Vagina (tissue), 2 donors: ENCODE measurements at regions not wholly inside any gene's neighbourhood (a gene's known extent, or its start where the extent isn't known, plus 50 kb on each side); places are given as distances from the start of the nearest gene placed in this dataset.

Experiments
- DNase-seq, 2 donors: peaks; one replicate each; pipeline ENCODE4 v3.0.0-alpha.2; 2017; ENCODE audit errors: extremely low spot score in 2 of 2
- H3K27ac ChIP-seq: fragments of 200-600 bp; sonication (generic); one replicate; pipeline ENCODE4 v1.5.1; 2019
- H3K27me3 ChIP-seq: fragments of 200-600 bp; sonication (generic); one replicate; pipeline ENCODE4 v1.5.1; 2019
- H3K36me3 ChIP-seq, 2 donors: fragments of 200-600 bp; sonication (generic); one replicate each; pipeline ENCODE4 v1.5.1; 2017 to 2019
- H3K4me1 ChIP-seq: fragments of 200-600 bp; sonication (generic); one replicate; pipeline ENCODE4 v1.5.1; 2019
- H3K4me3 ChIP-seq, 2 donors: fragments of 200-600 bp; sonication (generic); 1 replicate in 1 of 2; 2 replicates in 1 of 2; pipeline ENCODE4 v1.5.1; 2016 to 2019
- H3K9me3 ChIP-seq: fragments of 200-600 bp; sonication (generic); one replicate; pipeline ENCODE4 v1.5.1; 2019
- CTCF ChIP-seq, 3 experiments: fragments of 450-650 bp in 2 of 3; fragments of 200-600 bp in 1 of 3; sonication (generic) in 1 of 3; IDR thresholded peaks; one replicate each; pipeline ENCODE4 v1.5.1; 2017 to 2019; ENCODE audit warnings: antibody characterized with exemption in 3 of 3, mild to moderate bottlenecking in 2 of 3, moderate library complexity in 2 of 3
- POLR2A ChIP-seq, 2 donors: fragments of 450-650 bp; IDR thresholded peaks; one replicate each; pipeline ENCODE4 v1.6.1; 2017; ENCODE audit warnings: antibody characterized with exemption in 2 of 2, mild to moderate bottlenecking in 2 of 2, moderate library complexity in 2 of 2
- POLR2AphosphoS5 ChIP-seq, 2 donors: sonication (generic); formaldehyde crosslinking; IDR thresholded peaks; one replicate each; pipeline ENCODE4 v1.9.0; 2017; ENCODE audit warnings: antibody characterized with exemption in 2 of 2, mild to moderate bottlenecking in 2 of 2, low read depth in 1 of 2; ENCODE audit not compliant: insufficient read depth in 1 of 2
- intact Hi-C: fragments of 100-400 bp; cut with DNase I; formaldehyde crosslinking; loops from one replicate; pipeline ENCODE4 v1.15.1; 2023

- peak in 1 of 2 donors; percentile 89 for DNase-seq
- no peaks in the 10 kb centered on the region for H3K36me3 ChIP-seq
- no peaks in the 10 kb centered on the region for H3K9me3 ChIP-seq
- H3K4me3 ChIP-seq: no peak overlapping the region
- no peak overlapping the region for H3K27ac ChIP-seq
- H3K4me1 ChIP-seq: no peaks in the 10 kb centered on the region
- no peaks in the 10 kb centered on the region for H3K27me3 ChIP-seq
- TF ChIP-seq POLR2AphosphoS5 (IDR thresholded peaks at IDR 0.05; ENCODE audit: insufficient read depth in 1 of 2, low read depth in 1 of 2): no peak
- intact Hi-C loops: no loop called here
Observed at GRCh38 chr22:48178536-48178935, 1416.1 kb downstream of the TBC1D22A start.

- H3K4me1 ChIP-seq: no peaks in the 10 kb centered on the region
- no peaks in the 10 kb centered on the region for H3K36me3 ChIP-seq
- H3K27me3 ChIP-seq: no peaks in the 10 kb centered on the region
- peak in 1 of 2 donors; percentile 61 for DNase-seq
- H3K27ac ChIP-seq: no peak overlapping the region
- H3K9me3 ChIP-seq: no peaks in the 10 kb centered on the region
- TF ChIP-seq POLR2AphosphoS5 (IDR thresholded peaks at IDR 0.05; ENCODE audit: insufficient read depth in 1 of 2, low read depth in 1 of 2): no peak
- no peak for TF ChIP-seq CTCF (IDR thresholded peaks at IDR 0.05)
- no peak for TF ChIP-seq POLR2A (IDR thresholded peaks at IDR 0.05)
- intact Hi-C loops: no loop called here
- H3K4me3 ChIP-seq: no peak overlapping the region
Observed at GRCh38 chr22:48177631-48178030, 1415.2 kb downstream of the TBC1D22A start.

GRCh38 chr22:48175721-48176120, 1413.3 kb downstream of the TBC1D22A start:
- Histone ChIP-seq H3K27me3 (no peaks in the 10 kb centered on the region), H3K9me3 (no peaks in the 10 kb centered on the region), H3K36me3 (no peaks in the 10 kb centered on the region), H3K4me3 (no peak overlapping the region), H3K27ac (no peak overlapping the region), H3K4me1 (no peaks in the 10 kb centered on the region)
- no peak for TF ChIP-seq POLR2AphosphoS5 (IDR thresholded peaks at IDR 0.05; ENCODE audit: insufficient read depth in 1 of 2, low read depth in 1 of 2)
- DNase-seq: no peak
- intact Hi-C loops: no loop called here

GRCh38 chr22:48173773-48174160, 1411.3 kb downstream of the TBC1D22A start:
- Histone ChIP-seq H3K9me3 (no peaks in the 10 kb centered on the region), H3K27me3 (no peaks in the 10 kb centered on the region), H3K27ac (no peak overlapping the region), H3K36me3 (no peaks in the 10 kb centered on the region), H3K4me3 (no peak overlapping the region), H3K4me1 (no peaks in the 10 kb centered on the region)
- TF ChIP-seq POLR2AphosphoS5 (IDR thresholded peaks at IDR 0.05; ENCODE audit: insufficient read depth in 1 of 2, low read depth in 1 of 2): no peak
- TF ChIP-seq CTCF (IDR thresholded peaks at IDR 0.05): no peak
- no peak for TF ChIP-seq POLR2A (IDR thresholded peaks at IDR 0.05)
- no peak for DNase-seq
- intact Hi-C loops: no loop called here

GRCh38 chr22:48173061-48173772, 1410.8 kb downstream of the TBC1D22A start:
- intact Hi-C loops: no loop called here
- no peaks in the 10 kb centered on the region for H3K36me3 ChIP-seq
- no peak overlapping the region for H3K27ac ChIP-seq
- H3K4me3 ChIP-seq: no peak overlapping the region
- TF ChIP-seq POLR2AphosphoS5 (IDR thresholded peaks at IDR 0.05; ENCODE audit: insufficient read depth in 1 of 2, low read depth in 1 of 2): no peak
- TF ChIP-seq POLR2A (IDR thresholded peaks at IDR 0.05): no peak
- no peak for TF ChIP-seq CTCF (IDR thresholded peaks at IDR 0.05)
- no peak for DNase-seq
- no peaks in the 10 kb centered on the region for H3K27me3 ChIP-seq
- H3K4me1 ChIP-seq: no peaks in the 10 kb centered on the region
- H3K9me3 ChIP-seq: no peaks in the 10 kb centered on the region

GRCh38 chr22:48171271-48171691, 1408.8 kb downstream of the TBC1D22A start:
- H3K36me3 ChIP-seq: no peaks in the 10 kb centered on the region
- no peak overlapping the region for H3K4me3 ChIP-seq
- DNase-seq: no peak
- no peaks in the 10 kb centered on the region for H3K4me1 ChIP-seq
- H3K9me3 ChIP-seq: no peaks in the 10 kb centered on the region
- intact Hi-C loops: no loop called here
- no peak overlapping the region for H3K27ac ChIP-seq
- TF ChIP-seq CTCF (IDR thresholded peaks at IDR 0.05): no peak
- no peak for TF ChIP-seq POLR2AphosphoS5 (IDR thresholded peaks at IDR 0.05; ENCODE audit: insufficient read depth in 1 of 2, low read depth in 1 of 2)
- no peak for TF ChIP-seq POLR2A (IDR thresholded peaks at IDR 0.05)
- H3K27me3 ChIP-seq: no peaks in the 10 kb centered on the region
